Cardiac fibroblast (primary cell): ENCODE measurements at regions not wholly inside any gene's neighbourhood (a gene's known extent, or its start where the extent isn't known, plus 50 kb on each side); places are given as distances from the start of the nearest gene placed in this dataset.
A peak's percentile ranks its signal among the peaks of the same experiment; 100 is the strongest.

Source experiments
- DNase-seq, 2 donors: peaks; one replicate each; pipeline versions ENCODE4 v3.0.0 to v3.0.0-alpha.2; 2010; ENCODE audit warnings: low read depth in 2 of 2
- H3K4me3 ChIP-seq, 2 donors: replicated peaks in 1 of 2; 1 replicate in 1 of 2; 2 replicates in 1 of 2; pipeline ENCODE4 v1.5.1; 2011; ENCODE audit warnings: low read depth in 2 of 2, low read length in 2 of 2, mild to moderate bottlenecking in 2 of 2, moderate library complexity in 1 of 2
- TF ChIP-seq, protein P1 (sequence below): IDR thresholded peaks from one replicate; pipeline ENCODE4 v1.5.1; 2011; ENCODE audit warnings: low read depth, mild to moderate bottlenecking, low read length, inconsistent platforms

DNA sequence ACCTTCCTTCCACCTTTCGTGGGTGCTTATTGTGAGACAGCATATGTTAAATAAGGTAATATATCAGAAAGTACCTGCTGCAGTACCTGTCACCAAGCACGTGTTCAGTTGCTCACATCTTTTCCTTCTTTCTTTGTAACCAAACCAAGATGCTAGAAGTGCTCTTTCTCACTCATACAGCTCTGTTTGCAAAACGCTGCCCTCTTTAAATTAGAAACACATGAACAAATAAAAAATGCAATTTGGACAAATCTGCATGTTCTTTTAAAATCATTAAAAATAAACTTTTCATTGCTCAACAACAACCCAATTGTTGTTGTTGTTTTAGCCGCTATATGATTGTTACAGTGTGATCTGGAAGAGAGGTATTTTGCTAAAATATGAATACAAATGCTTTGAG is 193.5 kb upstream of the ZBTB20 start:
- TF ChIP-seq, protein P1, sequence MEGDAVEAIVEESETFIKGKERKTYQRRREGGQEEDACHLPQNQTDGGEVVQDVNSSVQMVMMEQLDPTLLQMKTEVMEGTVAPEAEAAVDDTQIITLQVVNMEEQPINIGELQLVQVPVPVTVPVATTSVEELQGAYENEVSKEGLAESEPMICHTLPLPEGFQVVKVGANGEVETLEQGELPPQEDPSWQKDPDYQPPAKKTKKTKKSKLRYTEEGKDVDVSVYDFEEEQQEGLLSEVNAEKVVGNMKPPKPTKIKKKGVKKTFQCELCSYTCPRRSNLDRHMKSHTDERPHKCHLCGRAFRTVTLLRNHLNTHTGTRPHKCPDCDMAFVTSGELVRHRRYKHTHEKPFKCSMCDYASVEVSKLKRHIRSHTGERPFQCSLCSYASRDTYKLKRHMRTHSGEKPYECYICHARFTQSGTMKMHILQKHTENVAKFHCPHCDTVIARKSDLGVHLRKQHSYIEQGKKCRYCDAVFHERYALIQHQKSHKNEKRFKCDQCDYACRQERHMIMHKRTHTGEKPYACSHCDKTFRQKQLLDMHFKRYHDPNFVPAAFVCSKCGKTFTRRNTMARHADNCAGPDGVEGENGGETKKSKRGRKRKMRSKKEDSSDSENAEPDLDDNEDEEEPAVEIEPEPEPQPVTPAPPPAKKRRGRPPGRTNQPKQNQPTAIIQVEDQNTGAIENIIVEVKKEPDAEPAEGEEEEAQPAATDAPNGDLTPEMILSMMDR, result no peak
- no peak overlapping the region for H3K4me3 ChIP-seq
- no peak for DNase-seq

- TF ChIP-seq, protein P1, result no peak
- peak; percentile 54 to 76 for DNase-seq
- no peak overlapping the region for H3K4me3 ChIP-seq
Measured at GRCh38 chr3:115341208-115341607, 194.1 kb upstream of the ZBTB20 start.

DNA sequence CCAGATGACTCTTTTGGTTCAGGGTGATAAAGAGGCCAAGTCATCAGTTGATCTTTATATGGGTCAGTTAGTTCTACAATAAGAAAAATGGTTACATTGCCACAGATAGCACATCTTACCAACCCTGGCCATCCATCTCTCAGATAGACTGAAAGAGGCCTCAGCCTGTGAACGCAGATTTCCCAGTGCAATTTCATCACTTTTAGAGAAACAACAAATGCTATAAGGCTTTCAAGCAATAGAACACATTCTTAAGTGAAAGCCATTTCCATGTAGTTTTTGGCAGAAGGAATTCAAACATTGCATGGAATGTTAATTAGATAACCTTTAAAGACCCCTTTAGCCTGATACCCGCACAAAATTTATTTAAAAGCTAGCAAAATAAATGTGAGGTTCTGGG is 200.6 kb upstream of the ZBTB20 start:
- TF ChIP-seq, protein P1, result no peak
- peak in 1 of 2 donors; percentile 42 for DNase-seq

DNA sequence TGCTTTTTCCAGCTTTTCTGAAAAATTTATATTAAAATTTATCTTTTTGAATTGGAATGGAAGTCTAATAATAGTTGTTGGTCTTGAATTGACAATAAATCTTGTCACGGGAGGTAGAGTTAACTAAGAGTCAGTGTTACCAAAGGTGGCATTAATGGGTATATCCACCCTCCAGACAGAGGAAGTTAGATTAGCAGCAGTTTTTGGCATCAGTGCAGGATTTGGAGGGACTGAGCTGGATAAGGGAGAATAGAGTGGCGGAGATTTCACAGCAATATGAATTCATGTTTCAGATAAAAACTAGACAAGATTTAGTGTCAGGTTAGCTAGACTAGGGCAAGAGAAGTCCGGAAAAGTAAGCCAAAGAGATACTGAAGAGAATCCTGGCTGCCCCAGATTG is 201.3 kb upstream of the ZBTB20 start:
- DNase-seq, result no peak
- TF ChIP-seq, protein P1, result no peak
- H3K4me3 ChIP-seq, result no peak overlapping the region

More for the DNA sequence above, 200.6 kb upstream of the ZBTB20 start:
- H3K4me3 ChIP-seq, result no peak overlapping the region

- H3K4me3 ChIP-seq, result no peak overlapping the region
- DNase-seq, result no peak
- TF ChIP-seq, protein P1, result no peak
Measured at GRCh38 chr3:115348951-115349745, 202.1 kb upstream of the ZBTB20 start.

GRCh38 chr3:115350606-115351005 is 203.5 kb upstream of the ZBTB20 start:
- TF ChIP-seq, protein P1, result no peak
- peak in 1 of 2 donors; percentile 48 for DNase-seq
- H3K4me3 ChIP-seq, result no peak overlapping the region
